ENCODE measurements at regions not wholly inside any gene's neighbourhood (a gene's known extent, or its start where the extent isn't known, plus 50 kb on each side); places are given as distances from the start of the nearest gene placed in this dataset.

- no peak overlapping the region for H3K27ac ChIP-seq
- no peaks in the 10 kb centered on the region for H3K27me3 ChIP-seq
- TF ChIP-seq POLR2A (IDR thresholded peaks at IDR 0.05) (no peak), CTCF (IDR thresholded peaks at IDR 0.05) (no peak)
- H3K36me3 ChIP-seq: no peaks in the 10 kb centered on the region
- H3K4me3 ChIP-seq: no peak overlapping the region
- no peak for DNase-seq
- intact Hi-C loops (cut with DNase I; ENCODE audit: low total_unique reads): no loop called here
- no peaks in the 10 kb centered on the region for H3K4me1 ChIP-seq
- no peaks in the 10 kb centered on the region for H3K9me3 ChIP-seq
Measured at GRCh38 chr5:82816926-82817325, 260.3 kb downstream of the TMEM167A start.

GRCh38 chr5:82815871-82816270 lies 261.3 kb downstream of the TMEM167A start:
- H3K27ac ChIP-seq: no peak overlapping the region
- H3K4me3 ChIP-seq: no peak overlapping the region
- intact Hi-C loops (cut with DNase I; ENCODE audit: low total_unique reads): no loop called here
- DNase-seq: no peak
- no peaks in the 10 kb centered on the region for H3K27me3 ChIP-seq
- no peaks in the 10 kb centered on the region for H3K9me3 ChIP-seq
- TF ChIP-seq CTCF (IDR thresholded peaks at IDR 0.05): no peak
- no peak for TF ChIP-seq POLR2A (IDR thresholded peaks at IDR 0.05)
- H3K4me1 ChIP-seq: no peaks in the 10 kb centered on the region
- no peaks in the 10 kb centered on the region for H3K36me3 ChIP-seq

GRCh38 chr5:82813861-82814260 lies 263.3 kb downstream of the TMEM167A start:
- no peak overlapping the region for H3K27ac ChIP-seq
- no peaks in the 10 kb centered on the region for H3K27me3 ChIP-seq
- TF ChIP-seq POLR2A (IDR thresholded peaks at IDR 0.05) (no peak), CTCF (IDR thresholded peaks at IDR 0.05) (no peak)
- no peaks in the 10 kb centered on the region for H3K36me3 ChIP-seq
- intact Hi-C loops (cut with DNase I; ENCODE audit: low total_unique reads): no loop called here
- no peak for DNase-seq
- no peak overlapping the region for H3K4me3 ChIP-seq
- no peaks in the 10 kb centered on the region for H3K4me1 ChIP-seq
- H3K9me3 ChIP-seq: no peaks in the 10 kb centered on the region

- Histone ChIP-seq H3K4me3 (no peak overlapping the region), H3K27ac (no peak overlapping the region), H3K9me3 (no peaks in the 10 kb centered on the region), H3K4me1 (no peaks in the 10 kb centered on the region), H3K36me3 (no peaks in the 10 kb centered on the region), H3K27me3 (no peaks in the 10 kb centered on the region)
- no peak for TF ChIP-seq CTCF (IDR thresholded peaks at IDR 0.05)
- TF ChIP-seq POLR2A (IDR thresholded peaks at IDR 0.05): no peak
- intact Hi-C loops (cut with DNase I; ENCODE audit: low total_unique reads): no loop called here
- no peak for DNase-seq
Measured at GRCh38 chr5:82812575-82812974, 264.6 kb downstream of the TMEM167A start.

GRCh38 chr5:82811490-82811889 lies 265.7 kb downstream of the TMEM167A start:
- Histone ChIP-seq H3K36me3 (no peaks in the 10 kb centered on the region), H3K4me1 (no peaks in the 10 kb centered on the region), H3K9me3 (no peaks in the 10 kb centered on the region), H3K27ac (no peak overlapping the region), H3K4me3 (no peak overlapping the region), H3K27me3 (no peaks in the 10 kb centered on the region)
- DNase-seq: no peak
- intact Hi-C loops (cut with DNase I; ENCODE audit: low total_unique reads): no loop called here
- TF ChIP-seq POLR2A (IDR thresholded peaks at IDR 0.05) (no peak), CTCF (IDR thresholded peaks at IDR 0.05) (no peak)

All from uterus (tissue), 3 donors.